Suprapubic skin (tissue), 3 donors: ENCODE measurements at regions not wholly inside any gene's neighbourhood (a gene's known extent, or its start where the extent isn't known, plus 50 kb on each side); places are given as distances from the start of the nearest gene placed in this dataset.
"Not testable (repeated sequence)": the region's sequence is repeated elsewhere in the genome, so short reads cannot be mapped to it uniquely, and the experiment has no call there.

Source experiments
- CTCF ChIP-seq, 2 donors: fragments of 200-600 bp in 1 of 2; fragments of 450-650 bp in 1 of 2; sonication (generic) in 1 of 2; IDR thresholded peaks; one replicate each; pipeline ENCODE4 v1.5.1; 2016 to 2019; ENCODE audit warnings: antibody characterized with exemption in 2 of 2, mild to moderate bottlenecking in 1 of 2, moderate library complexity in 1 of 2
- POLR2A ChIP-seq, 2 donors: fragments of 450-650 bp; IDR thresholded peaks; one replicate each; pipeline ENCODE4 v1.6.1; 2017; ENCODE audit warnings: antibody characterized with exemption in 2 of 2, mild to moderate bottlenecking in 2 of 2, moderate library complexity in 2 of 2

GRCh38 chr13:111672198-111672597 lies 351.8 kb downstream of the TEX29 start:
- not testable (repeated sequence) for TF ChIP-seq CTCF, POLR2A (IDR thresholded peaks at IDR 0.05)
